Hematopoietic multipotent progenitor cell (in vitro differentiated cells): ENCODE measurements at regions not wholly inside any gene's neighbourhood (a gene's known extent, or its start where the extent isn't known, plus 50 kb on each side); places are given as distances from the start of the nearest gene placed in this dataset.

Experiments used
- DNase-seq, 3 donors: peaks; one replicate each; pipeline ENCODE4 v3.0.0-alpha.2; 2011 to 2015; ENCODE audit warnings: low read depth in 2 of 3, low spot score in 2 of 3

- DNase-seq = no peak
These were observed 289.8 kb upstream of the KLF6 start for GRCh38 chr10:4074545-4075407.

GRCh38 chr10:4073912-4074311, 288.9 kb upstream of the KLF6 start:
- no peak for DNase-seq

DNA sequence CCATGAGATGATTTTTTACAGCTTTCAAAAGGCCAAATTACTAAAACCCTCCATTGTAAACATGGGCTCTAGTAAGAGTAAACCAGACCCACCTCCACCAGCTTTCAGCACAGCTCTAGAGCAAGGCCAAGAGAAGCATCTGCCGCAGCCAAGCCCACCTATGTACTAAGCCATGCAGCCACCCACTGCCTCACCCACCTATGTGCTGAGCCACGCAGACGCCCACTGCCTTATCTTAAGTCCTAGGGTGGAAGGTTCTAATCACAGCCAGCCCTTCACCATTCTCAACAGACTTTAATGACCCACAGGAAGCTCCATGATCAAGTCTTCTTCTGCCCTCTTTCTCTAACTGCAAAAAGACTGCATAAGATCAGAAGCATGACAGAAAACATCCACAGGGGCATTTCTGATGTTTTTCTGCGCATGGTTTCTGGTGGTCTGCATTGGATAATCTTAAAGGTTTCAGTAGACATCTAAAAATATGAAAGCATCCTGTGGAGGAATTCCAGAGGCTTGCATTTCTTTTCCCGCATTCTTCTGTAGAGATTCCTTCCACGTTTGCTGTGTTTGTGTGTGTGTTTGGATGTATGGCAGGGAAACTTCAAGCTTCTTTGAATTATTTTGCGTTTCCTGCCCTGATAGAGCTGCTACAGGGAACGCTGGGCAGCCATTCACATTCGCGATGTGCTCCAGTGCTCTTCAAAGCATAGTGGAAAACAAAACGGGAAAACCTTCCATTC, 286.1 kb upstream of the KLF6 start:
- DNase-seq = no peak

- no peak for DNase-seq
These were observed 285.2 kb upstream of the KLF6 start for GRCh38 chr10:4070184-4070583.

DNA sequence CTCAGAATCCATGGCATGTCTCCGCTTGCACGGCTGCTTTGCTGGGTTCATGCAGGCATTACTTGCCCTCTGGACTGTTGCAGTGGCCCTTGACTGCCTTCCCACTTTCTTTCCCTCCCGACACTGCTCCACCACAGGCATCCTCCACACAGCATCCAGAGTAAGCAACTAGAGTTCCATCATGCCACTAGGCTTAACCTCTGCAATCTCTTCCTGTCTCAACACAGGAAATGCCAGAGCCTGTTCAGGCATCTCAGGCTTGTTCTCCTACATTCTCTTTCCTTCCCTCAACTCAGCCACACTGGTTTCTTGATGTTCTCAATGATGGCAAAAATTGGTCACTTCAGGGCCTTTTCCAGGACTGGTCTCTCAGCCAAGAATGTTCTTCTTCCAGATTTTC, 284.5 kb upstream of the KLF6 start:
- DNase-seq = no peak

- DNase-seq = no peak
These were observed 283.6 kb upstream of the KLF6 start for GRCh38 chr10:4068629-4069028.

DNA sequence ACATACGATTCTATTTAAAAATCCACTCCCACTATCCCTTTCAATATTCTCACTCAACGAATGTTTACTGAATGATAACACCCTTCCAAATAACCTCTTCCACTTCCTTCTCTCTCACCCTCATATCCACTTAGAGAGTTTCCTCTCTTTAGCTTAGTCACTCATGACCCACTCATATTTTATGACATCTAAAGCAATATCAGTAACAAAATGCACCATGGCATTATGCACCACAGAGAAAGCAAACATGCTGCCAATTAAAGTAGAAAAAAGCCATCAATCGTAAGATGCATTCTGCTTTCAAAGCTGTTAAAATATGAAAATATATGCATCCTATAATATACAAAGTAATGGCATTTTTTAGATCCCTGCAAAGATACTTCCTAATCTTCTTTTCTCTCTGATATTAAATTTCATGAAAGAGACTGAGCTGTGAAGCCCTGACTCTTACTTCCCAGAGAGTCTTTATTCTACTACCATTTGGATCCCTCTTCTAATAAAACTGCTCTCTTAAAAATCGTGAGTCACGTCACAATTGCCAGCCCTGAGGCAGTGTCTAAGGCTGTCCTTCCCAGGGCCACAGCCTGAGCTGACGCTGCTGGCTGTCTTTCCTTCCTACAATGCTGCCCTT, 283.0 kb upstream of the KLF6 start:
- no peak for DNase-seq

DNA sequence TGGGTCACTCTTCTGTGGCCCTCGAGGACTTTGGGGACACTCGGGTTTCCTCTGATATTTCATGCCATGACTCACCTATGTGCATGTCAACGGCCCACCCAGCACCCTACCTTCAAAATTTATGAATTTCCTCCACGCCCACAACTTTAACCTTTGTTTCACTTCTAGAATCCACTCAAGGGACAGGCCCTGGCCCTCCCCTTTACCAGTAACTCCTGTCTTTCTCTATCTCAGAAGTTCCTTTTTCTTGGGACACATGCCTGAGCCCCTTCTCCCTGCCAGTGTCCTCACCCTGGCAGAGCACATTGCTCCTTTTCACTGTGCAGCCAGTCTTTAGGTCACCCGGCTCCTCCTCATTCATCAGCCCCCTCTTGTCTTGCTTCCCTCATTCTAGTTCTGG, 282.5 kb upstream of the KLF6 start:
- DNase-seq = peak in 2 of 3 donors; percentile 13 to 22

- DNase-seq = no peak
These were observed 281.8 kb upstream of the KLF6 start for GRCh38 chr10:4066581-4067390.

DNA sequence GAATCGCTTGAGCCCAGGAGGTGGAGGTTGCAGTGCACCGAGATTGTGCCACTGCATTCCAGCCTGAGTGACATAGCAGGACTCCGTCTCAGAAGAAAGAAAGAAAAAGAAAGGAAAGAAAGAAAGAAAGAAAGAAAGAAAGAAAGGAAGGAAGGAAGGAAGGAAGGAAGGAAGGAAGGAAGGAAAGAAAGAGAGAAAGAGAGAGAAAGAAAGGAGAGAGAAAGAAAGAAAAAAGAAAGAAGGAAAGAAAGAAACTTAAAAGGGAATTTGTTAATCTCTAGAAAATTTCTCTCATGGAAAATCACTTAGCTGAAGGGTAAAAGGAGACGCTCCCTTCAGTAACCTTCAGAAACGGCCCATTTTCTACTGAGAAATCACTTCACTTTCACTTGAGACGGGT, 279.5 kb upstream of the KLF6 start:
- no peak for DNase-seq

- no peak for DNase-seq
These were observed 278.7 kb upstream of the KLF6 start for GRCh38 chr10:4063717-4064116.

DNA sequence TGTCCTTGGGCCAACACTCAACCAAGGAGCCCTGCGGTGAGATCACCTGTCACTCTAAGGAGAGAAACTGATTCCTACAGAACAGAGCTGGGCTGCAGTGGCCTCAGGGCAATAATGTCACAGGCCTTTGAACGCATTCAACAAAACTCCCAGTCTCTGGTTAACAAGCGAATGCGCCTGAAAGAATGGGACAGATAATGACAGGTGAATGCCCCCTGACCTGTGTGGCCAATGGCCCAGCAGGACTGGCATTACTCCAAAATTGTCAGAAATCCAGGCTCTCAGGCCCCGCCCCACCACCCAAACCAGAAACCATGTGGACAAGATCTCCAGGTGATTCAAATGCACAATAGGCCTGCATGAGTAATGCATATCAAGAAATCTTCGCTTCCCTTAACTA, 277.7 kb upstream of the KLF6 start:
- no peak for DNase-seq

GRCh38 chr10:4062072-4062471, 277.1 kb upstream of the KLF6 start:
- no peak for DNase-seq

- no peak for DNase-seq
These were observed 276.5 kb upstream of the KLF6 start for GRCh38 chr10:4061441-4061951.

GRCh38 chr10:4059471-4060138, 274.6 kb upstream of the KLF6 start:
- DNase-seq = no peak

DNA sequence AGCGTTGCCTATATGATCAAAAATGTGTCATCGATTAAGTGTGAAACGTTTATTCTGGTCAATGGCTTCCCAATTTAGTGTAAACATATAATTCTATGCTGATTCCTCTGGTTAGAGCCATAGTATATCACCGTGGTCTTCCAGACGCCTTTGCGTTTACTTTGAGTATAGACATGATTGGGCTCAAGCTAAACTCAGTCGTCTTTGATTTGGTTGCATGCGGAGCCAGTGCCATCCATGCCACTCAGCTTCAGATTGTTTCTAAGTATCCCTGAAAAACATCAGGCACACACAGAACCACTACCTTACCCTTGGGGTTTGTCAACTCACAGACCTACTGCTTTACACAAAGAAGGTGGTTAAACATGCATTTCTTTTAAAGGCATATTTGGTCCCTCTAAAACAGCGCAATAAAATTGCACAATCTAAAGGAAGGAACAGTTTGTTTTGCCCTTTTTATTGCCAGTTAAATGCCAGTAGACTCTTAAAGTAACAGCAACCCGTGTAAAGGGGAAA, 273.6 kb upstream of the KLF6 start:
- no peak for DNase-seq

DNA sequence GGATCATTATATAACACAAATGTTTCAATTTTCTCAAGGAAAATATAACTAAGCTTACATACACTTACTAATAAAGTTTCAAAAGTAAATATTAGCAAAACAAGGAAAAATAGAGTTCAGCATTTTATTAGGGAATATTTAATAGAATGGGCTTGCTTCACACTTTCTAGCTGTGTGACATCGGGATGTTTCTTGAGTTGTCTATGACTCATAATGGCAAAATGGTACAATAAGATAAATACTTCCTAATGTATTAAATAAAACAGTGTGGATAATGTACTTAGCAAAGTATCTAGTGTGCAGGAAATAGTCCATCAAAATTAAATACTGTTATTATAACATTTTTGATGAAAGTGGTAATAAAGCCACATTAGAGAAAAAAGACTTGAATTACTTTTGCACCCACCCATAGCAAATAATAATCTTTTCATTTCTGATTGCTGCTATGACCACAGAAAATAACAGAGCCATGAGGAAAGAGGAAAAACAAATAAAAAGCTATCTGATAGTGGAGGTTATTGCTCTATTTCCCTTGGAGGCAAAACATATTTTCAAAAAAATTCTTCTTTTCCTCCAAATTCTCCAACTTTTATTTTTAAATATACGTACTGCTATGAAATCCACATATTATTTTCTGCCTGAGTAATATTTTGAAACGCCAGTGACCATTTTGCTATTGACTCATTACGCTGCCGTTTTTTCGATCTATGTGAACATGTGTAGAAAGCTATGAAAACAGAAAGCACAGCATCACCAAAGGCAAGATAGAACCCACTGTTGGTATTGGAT, 272.9 kb upstream of the KLF6 start:
- no peak for DNase-seq

DNA sequence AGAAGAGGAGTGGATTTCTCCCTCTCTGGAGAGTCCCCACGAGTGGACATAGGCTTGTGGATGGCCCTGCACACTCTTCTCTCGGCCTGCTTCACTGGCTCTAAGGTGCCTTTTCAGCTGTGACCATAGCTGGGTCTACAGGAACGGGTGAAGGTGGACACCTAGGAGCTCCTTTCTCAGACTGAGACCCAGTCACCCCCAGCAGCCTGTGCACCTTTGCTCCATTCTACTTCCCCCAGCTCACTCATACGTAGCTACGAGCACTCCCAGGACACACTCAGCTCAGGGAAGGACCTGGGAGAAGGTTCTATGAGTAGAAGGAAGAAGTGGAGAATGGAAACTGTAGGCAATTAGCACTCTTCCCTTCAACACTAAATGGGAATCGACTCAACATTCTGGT, 272.0 kb upstream of the KLF6 start:
- no peak for DNase-seq
